Sigmoid colon (tissue), 4 donors: ENCODE measurements at regions not wholly inside any gene's neighbourhood (a gene's known extent, or its start where the extent isn't known, plus 50 kb on each side); places are given as distances from the start of the nearest gene placed in this dataset.

ENCODE experiments used
- POLR2A ChIP-seq, 2 donors: fragments of 450-650 bp; IDR thresholded peaks; one replicate each; pipeline ENCODE4 v1.6.1; 2016; ENCODE audit warnings: antibody characterized with exemption in 2 of 2, mild to moderate bottlenecking in 2 of 2, moderate library complexity in 2 of 2
- POLR2AphosphoS5 ChIP-seq, 4 donors: sonication (generic); formaldehyde crosslinking; IDR thresholded peaks; one replicate each; pipeline ENCODE4 v1.6.1; 2017; ENCODE audit warnings: antibody characterized with exemption in 4 of 4

GRCh38 chr11:37223962-37224361, 625.9 kb upstream of the RAG2 start:
- no peak for TF ChIP-seq POLR2A (IDR thresholded peaks at IDR 0.05)
- no peak for TF ChIP-seq POLR2AphosphoS5 (IDR thresholded peaks at IDR 0.05)
